ENCODE measurements at regions not wholly inside any gene's neighbourhood (a gene's known extent, or its start where the extent isn't known, plus 50 kb on each side); places are given as distances from the start of the nearest gene placed in this dataset.
"Not testable (repeated sequence)": the region's sequence is repeated elsewhere in the genome, so short reads cannot be mapped to it uniquely, and the experiment has no call there.

DNA sequence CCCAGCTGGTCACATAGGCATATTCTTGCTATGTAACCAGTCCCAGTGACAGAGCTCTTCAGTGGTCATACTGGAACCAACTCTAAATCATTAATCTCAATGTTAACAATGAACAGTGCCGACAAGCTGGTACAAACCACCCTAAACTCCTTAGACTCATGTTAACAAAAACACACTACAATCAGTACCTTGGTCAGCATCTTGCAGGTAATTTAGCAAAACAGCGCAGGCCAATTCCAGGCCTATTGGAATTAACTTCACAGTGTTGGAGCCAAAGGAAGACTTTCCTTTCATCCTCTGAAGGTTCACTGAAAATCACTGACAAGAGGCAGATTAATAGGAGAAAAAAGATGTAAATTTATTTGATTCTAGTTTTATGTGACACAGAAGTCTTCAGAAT, 396.4 kb downstream of the PIK3C3 start:
- no peak for DNase-seq
- intact Hi-C loops (cut with DNase I): no loop called here

DNA sequence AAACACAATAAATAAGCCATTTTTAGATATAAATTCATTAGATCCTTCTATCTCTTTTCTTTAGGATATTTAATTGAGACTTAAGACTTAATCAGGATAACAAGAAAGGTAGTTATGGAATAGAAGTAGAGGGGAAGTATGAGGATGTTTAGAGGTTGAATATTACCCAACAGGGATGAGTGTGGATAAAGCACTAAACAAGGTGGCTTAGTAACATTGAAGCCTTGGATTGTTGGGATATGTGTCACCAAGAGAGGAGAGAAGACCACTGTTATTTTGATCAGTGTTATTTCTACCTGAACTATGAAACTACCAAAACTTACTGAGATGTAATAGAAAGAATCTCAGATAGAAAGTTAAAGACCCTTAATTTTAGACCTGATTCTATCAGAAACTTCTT, 405.7 kb downstream of the PIK3C3 start:
- DNase-seq: no peak
- intact Hi-C loops (cut with DNase I): no loop called here

DNA sequence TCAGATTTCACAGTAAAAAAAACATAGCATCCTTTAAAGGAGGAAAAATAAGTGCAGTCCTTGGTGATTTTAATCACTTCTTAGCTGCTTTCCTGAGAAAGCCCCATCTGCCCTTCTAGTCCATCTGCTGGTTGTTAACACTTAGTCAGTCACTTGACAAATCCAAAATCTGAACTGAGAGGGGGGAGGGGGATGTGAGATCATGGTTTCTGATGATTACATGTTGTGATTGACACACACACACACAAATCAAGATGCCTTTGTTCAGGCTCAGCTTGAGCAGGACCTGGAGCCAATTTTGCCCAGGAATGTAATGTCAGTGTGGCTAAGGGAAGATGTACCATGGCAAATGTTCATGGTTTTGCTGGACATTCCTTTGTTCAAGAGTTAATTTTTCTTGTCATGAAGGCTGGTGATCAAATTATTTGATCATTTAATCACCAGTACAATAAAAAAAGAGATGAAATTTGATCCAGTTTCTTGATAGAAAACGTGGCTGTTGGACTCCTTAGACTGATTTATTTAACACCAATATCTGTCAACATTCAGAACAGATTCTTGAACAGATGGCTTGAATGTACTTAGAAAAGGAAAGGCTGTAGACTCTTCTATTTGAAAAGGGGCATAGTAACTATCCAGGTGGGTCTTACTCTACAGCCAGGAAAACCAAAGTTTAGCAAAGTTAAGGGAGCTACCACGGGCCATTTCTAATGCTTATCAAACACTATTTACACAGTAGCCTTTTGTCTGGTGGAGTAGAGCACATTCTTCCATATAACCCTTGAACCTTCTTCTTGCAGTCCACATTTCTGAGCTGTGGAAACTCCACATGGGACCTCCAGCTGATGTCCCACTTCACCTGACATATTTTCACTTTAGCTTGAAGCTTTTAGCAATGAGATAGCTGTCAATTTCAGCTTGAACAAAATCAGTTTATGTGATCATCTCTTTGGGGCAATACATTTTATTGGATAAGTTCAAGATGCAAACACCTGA, 408.7 kb downstream of the PIK3C3 start:
- intact Hi-C loops (cut with DNase I): no loop called here
- no peak for DNase-seq

DNA sequence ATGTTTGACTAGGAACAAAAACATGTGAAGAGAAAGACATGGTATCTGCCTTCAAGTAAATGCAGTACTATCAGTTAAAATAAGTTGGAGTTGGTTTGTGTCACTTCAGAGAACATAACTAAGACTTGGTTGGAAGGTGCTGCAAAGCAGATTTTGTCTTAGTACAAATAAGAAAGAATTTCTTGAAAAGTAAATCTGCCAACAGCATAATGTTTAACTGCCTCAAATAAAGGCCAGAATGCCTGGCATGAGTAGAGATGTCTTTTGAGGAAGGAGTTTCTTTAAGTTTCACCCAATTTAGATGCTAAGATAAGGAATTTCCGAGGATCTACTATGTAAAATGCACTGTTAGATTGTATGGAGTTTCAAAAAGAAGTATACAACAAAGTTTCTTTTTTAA, 409.7 kb downstream of the PIK3C3 start:
- intact Hi-C loops (cut with DNase I): no loop called here
- DNase-seq: no peak

DNA sequence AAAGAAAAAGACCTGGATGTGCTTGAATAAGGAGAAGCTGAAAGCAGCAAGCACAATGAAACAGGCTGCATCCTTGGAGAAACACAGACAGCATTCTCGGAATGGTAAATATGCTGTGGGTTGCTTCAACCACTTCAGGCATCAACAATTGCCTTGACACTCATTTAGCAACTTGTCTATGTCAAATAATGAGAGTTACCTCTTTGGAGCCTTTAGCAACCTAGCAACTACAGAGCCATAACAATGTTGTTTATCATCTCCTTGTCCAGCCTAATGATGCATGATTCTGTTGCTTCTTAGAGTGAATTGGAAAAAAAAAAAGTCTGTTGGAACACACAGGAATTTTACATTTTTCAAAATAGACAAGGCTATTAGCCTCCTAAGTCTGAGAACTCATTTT, 410.6 kb downstream of the PIK3C3 start:
- DNase-seq: no peak
- intact Hi-C loops (cut with DNase I): no loop called here

DNA sequence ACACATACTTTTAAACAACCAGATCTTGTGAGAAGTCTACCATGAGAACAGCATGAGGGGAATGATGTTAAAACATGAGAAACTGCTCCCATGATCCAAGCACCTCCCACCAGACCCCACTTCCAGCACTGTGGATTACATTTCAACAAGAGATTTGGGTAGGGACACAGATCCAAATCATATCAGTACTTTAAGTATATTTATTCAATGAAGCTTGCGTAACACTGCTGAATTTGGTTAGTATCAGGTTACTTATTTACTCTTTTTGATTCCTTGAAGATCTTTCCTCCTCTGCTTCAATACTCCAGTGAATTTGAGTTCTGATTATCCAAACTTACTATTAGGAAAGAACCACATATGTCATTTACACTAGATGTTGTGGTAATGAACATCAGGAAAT, 418.6 kb downstream of the PIK3C3 start:
- DNase-seq: no peak
- intact Hi-C loops (cut with DNase I): no loop called here

DNA sequence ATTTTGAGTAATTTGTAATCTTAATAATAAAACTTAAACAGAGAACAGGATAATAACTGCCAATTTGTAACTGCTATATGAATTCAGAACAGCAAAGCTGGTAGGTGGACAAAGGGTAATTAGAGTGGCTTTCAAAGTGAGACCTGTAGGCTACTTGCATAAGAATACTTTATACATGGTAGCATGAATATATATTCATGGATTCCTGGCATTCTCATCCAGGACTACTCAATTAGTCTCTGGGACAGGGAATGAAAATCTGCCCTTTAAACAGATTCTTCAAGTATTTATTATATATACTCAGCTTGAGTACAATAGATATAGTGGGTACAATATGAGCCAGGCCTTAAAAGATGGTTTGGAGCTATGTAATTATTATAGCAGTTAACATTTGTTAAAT, 419.9 kb downstream of the PIK3C3 start:
- DNase-seq: no peak
- intact Hi-C loops (cut with DNase I): no loop called here

DNA sequence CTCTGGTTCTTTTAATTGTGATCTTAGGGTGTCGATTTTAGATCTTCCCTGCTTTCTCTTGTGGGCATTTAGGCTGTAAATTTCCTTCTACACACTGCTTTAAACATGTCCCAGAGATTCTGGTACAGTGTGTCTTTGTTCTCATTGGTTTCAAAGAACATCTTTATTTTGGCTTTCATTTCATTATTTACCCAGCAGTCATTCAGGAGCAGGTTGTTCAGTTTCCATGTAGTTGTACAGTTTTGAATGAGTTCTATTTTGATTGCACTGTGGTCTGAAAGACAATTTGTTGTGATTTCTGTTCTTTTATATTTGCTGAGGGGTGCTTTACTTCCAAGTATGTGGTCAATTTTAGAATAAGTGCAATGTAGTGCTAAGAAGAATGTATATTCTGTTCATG, 423.8 kb downstream of the PIK3C3 start:
- DNase-seq; intact Hi-C loops (cut with DNase I): not testable (repeated sequence)

DNA sequence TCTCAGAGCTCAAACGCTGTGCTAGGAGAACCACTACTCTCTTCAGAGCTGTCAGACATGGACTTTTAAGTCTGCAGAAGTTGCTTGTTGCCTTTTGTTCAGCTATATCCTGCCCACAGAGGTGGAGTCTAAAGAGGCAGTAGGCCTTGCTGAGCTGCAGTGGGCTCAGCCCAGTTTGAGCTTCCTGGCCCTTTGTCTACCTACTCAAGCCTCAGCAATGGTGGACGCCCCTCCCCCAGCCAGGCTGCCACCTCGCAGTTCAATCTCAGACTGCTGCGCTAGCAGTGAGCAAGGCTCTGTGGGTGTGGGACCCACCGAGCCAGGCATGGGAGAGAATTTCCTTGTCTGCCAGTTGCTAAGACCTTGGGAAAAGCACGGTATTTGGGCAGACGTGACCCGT, 426.2 kb downstream of the PIK3C3 start:
- intact Hi-C loops (cut with DNase I); DNase-seq: not testable (repeated sequence)

DNA sequence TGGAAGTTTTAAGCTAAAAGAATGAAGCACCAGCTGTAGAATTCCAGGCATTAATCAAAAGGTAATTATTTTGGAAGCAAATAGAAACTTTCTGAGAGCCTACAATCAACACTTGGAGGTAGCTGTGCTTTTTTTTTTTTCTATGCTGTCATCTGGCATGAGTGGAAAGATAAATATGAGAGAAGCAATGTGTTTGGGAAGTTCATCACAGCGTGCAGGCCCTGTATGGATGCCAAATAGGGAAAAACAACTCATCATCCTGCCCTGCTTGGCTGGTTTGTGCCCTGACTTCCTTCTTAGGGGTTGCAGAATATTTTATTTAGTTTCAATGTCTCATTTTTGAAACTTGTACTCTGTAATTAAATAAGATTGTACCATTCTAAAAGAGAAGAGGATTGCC, 437.4 kb downstream of the PIK3C3 start:
- no peak for DNase-seq
- intact Hi-C loops (cut with DNase I): no loop called here

DNA sequence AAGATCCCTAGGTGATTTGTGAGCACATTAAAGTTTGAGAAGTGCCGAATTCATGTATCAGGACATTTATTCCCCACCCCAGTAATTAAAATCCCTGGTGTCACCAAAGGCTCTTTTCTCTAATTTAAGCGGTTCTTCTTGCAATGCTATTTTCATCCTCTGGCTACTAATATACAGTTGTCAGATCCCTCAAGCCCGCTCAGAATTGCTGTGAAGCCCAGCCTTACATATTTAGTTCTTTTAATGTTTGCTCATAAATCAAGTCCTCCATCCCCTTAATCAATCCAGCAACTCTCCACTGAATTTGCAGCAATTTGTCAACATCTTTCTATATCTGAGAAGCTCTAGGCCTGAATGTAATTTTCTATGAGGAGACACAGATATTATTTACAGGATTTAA, 437.9 kb downstream of the PIK3C3 start:
- DNase-seq: no peak
- intact Hi-C loops (cut with DNase I): no loop called here

DNA sequence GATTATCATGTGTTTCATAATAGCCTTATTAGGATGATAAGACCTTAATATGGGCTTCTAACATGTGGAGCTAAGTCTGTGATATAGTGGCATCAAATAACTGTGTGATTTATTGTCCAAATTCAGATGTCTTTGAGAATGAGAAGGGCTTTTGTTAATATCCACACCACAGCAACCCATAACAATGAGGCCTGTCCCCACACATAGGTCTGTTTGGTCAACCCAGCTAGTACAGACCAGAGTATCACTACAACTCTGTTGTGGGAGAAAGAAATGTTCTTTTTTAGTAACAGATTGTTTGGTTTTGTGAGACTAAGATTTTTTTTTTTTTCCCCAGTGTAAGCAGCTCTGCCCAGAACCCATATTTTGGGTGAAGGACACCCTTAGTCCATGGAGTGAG, 439.2 kb downstream of the PIK3C3 start:
- intact Hi-C loops (cut with DNase I): no loop called here

DNA sequence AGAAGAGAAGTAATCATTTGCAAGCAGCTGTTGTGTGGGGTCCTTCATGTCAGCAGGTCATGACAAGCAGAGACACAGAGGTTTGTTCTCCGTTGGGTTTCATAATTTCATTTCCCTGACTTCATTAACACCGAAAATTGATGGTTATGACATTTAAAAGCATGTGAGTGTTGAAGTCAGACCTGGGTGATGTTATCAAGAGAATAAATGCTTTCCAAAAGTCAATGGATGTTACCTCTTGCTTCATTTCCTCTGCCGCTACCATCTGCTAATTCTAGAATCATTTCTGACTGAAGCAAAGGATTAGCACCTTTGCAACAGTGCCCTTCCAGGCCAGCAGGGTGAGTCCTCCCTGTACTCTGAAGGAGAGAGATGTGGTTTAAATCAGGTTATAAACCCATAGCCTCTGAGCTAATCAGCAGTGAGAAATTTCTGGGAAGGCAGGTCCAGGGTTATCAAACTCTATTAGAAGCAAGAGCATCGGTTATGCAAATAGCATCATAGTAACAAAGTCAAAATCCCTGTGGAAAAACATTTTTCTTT, 446.2 kb downstream of the PIK3C3 start:
- DNase-seq: no peak
- intact Hi-C loops (cut with DNase I): no loop called here

More for the DNA sequence above, 439.2 kb downstream of the PIK3C3 start:
- DNase-seq: peak in 2 of 42 donors; percentile 8 to 16

DNA sequence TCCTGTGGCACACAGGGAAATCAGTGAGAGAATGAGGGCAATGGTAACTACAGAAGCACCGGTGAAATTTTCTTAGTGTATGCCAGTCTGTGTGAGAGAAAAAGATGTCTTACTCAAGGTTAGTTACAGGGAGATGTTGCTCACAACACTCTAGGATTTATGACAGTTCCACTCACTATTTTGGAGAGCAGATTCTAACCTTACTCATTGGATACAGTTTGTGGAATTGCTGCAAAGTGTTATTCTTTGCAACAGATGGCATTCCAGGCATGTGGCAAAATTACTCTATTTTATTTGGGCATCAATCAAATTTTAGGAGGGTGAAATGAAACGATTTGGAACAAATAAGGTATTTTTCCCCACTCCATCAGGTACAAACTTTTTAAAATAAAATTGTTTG, 449.1 kb downstream of the PIK3C3 start:
- no peak for DNase-seq
- intact Hi-C loops (cut with DNase I): no loop called here

DNA sequence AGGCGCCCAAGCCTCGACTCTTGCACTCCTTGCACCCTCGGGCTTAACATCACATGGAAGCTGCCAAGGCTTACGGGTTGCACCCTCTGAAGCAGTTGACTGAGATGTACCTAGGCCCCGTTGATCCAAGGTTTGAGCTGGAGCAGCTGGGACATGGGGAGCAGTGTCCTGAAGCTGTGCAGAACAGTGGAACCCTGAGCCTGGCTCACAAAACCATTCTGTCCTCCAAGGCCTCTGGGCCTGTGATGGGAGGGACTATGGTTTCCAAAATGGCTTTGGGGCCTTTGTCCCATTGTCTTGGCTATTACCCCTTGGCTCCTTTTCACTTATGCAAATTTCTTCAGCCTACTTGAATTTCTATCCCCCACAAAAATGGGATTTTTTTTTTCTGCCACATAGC, 454.0 kb downstream of the PIK3C3 start:
- DNase-seq: no peak
- intact Hi-C loops (cut with DNase I): no loop called here

DNA sequence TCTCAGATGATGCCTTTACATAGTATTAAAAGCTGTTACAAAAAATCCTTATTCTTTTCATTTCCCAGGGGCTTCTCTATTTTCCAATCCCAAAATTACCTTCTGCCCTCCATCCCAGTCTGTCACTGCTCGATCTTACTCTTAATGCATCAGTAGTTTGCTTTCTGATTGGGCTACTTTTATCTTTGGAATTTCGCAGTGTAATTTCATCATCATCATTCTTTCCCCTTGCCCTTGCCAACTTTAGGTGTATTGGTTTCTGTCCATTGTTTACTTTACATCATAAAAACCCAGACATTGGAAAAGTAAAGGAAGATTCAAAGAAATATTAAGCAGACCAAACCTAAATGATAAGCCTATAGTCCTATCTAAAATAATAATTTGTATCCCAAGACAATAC, 457.2 kb downstream of the PIK3C3 start:
- intact Hi-C loops (cut with DNase I): no loop called here
- no peak for DNase-seq

DNA sequence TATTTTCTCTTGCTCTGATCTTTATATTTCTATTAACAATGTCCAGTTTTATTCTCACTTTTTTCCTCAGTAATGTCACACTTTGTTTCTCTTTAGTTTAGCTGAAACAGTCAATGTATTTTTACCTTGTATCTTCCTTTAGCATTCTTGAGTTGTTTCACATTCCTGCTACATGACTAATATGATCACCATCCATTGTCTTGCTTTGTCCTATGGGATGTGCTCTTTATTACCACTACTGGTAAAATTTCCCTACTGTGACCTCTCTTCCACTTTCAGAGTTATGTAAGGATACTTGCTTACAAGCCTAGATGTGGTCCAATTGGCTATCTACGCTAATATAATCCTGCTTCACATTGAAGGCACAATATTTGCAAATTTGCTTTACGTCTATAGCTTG, 457.9 kb downstream of the PIK3C3 start:
- DNase-seq: no peak
- intact Hi-C loops (cut with DNase I): no loop called here

DNA sequence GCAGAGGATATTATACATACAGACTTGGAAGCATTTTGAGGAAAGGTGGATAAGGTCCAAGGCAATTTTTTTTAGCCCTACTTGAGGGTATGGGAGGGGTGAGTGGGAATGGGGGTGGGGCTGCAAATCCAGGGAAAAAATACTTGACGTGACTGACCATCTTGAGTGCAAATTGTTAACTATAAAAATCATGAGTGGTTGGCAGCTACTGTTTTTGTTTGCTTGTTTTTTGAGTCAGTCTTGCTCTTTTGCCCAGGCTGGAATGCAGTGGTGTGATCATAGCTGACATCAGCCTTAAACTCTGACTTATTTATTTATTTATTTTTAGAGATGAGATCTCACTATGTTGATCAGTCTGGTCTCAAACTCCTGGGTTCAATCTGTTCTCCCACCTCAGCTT, 458.8 kb downstream of the PIK3C3 start:
- no peak for DNase-seq

DNA sequence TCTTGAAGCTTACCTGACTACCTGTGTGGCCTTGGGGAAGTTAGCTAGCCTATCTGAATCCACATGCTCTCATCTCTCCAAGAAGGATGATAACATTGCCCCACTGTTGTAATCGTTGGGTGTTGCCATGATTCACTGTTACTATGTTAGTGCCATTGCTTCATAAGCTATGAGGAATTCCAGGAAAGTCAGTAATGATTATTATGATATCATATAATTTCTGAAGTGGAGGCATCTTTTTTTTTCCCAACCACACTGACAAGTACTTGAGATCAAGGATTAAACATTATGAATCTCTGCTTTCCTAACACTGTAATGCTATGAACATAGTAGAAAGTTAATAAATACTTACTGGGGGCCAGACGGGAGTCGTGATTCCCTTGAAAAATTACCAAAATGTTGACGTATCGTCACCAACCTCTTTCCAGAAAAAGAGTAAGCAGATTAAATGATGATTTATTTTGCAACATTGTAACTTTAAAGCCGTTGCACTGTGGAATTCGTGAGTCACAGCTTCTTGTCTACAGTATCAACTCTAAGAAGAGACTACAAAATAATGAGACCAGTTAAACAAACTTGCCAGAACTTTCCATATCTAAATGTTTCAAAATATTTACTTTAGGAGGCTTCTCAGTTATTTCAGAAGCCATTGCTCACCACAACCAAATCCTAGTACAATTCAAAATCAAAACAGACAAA, 459.9 kb downstream of the PIK3C3 start:
- intact Hi-C loops (cut with DNase I): no loop called here

More for the DNA sequence above, 458.8 kb downstream of the PIK3C3 start:
- intact Hi-C loops (cut with DNase I): no loop called here

DNA sequence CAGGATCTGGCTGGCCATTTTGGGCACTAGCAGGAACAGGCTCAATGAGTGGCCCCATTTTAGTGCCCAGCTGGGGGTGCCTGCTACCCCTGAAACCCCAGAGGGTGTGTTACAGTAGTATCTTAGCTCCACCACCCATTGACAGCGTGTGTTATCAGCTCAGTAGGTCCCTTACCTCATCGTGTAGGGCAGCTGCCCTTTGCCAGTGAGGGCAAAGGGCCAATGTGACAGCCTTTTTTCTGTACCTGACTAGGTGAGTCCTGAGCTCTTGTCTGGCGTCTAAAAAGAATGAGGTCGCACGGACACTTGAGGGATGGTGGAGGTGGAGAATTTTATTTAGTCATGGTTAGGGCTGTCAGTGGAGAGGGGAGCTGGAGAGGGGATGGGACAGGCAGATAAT, 462.2 kb downstream of the PIK3C3 start:
- intact Hi-C loops (cut with DNase I): no loop called here
- no peak for DNase-seq

More for the DNA sequence above, 459.9 kb downstream of the PIK3C3 start:
- no peak for DNase-seq

Measured in head of caudate nucleus (tissue), 42 donors.